ENCODE measurements at regions not wholly inside any gene's neighbourhood (a gene's known extent, or its start where the extent isn't known, plus 50 kb on each side); places are given as distances from the start of the nearest gene placed in this dataset.

DNA sequence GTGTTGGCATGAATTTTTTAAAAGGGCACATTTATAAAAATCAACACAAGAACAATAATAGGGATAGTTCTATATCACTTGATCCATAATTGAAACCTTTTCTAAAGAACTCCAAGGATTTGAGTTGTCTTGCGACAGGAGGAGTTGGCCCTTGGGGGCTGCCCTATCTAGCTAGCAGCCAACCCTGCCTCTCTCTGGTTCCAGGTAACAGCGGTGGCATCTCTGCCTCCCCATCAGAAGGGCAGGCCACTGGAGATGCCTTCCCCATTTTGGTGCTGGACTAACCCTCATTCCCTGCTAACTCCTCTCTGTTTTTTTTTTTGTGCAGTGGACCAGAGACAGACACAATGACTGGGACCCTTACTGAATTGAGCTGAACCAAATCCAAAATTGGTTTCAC is 393.0 kb downstream of the MED10 start:
- TF ChIP-seq EZH2 (IDR thresholded peaks at IDR 0.05; ENCODE audit: low read length, unreplicated experiment) (no peak), CTCF (conservative IDR thresholded peaks at IDR 0.05; ENCODE audit: low read depth, low read length) (no peak), EZH2phosphoT487 (IDR thresholded peaks at IDR 0.05; ENCODE audit: borderline replicate concordance, low read length) (no peak)

Data from PC-3 (cell line).